GM21576 (cell line): ENCODE measurements at regions not wholly inside any gene's neighbourhood (a gene's known extent, or its start where the extent isn't known, plus 50 kb on each side); places are given as distances from the start of the nearest gene placed in this dataset.
"Not testable (repeated sequence)": the region's sequence is repeated elsewhere in the genome, so short reads cannot be mapped to it uniquely, and the experiment has no call there.

ENCODE experiments used
- ATAC-seq: cut with Tn5 transposase; IDR thresholded peaks from one replicate; pipeline ENCODE4 v1.9.1; 2021; ENCODE audit warnings: mild to moderate bottlenecking, moderate library complexity; ENCODE audit not compliant: unreplicated experiment

- ATAC-seq, result not testable (repeated sequence)
Measured at GRCh38 chr3:148525621-148526020, 172.1 kb upstream of the AGTR1 start.

- no peak for ATAC-seq
Measured at GRCh38 chr3:148528024-148528423, 169.7 kb upstream of the AGTR1 start.

GRCh38 chr3:148531836-148532235, 165.9 kb upstream of the AGTR1 start:
- ATAC-seq, result no peak

- no peak for ATAC-seq
Measured at GRCh38 chr3:148532326-148532725, 165.4 kb upstream of the AGTR1 start.

GRCh38 chr3:148532774-148533173, 164.9 kb upstream of the AGTR1 start:
- ATAC-seq, result no peak

- ATAC-seq, result no peak
Measured at GRCh38 chr3:148534089-148534988, 163.4 kb upstream of the AGTR1 start.

GRCh38 chr3:148535001-148535400, 162.7 kb upstream of the AGTR1 start:
- ATAC-seq, result no peak

- ATAC-seq, result no peak
Measured at GRCh38 chr3:148540266-148540665, 157.4 kb upstream of the AGTR1 start.

GRCh38 chr3:148540851-148541250, 156.9 kb upstream of the AGTR1 start:
- ATAC-seq, result no peak

GRCh38 chr3:148546959-148547358, 150.7 kb upstream of the AGTR1 start:
- no peak for ATAC-seq

GRCh38 chr3:148551767-148552260, 145.9 kb upstream of the AGTR1 start:
- no peak for ATAC-seq

- no peak for ATAC-seq
Measured at GRCh38 chr3:148554367-148554766, 143.3 kb upstream of the AGTR1 start.

GRCh38 chr3:148556664-148557063, 141.0 kb upstream of the AGTR1 start:
- ATAC-seq, result no peak

- ATAC-seq, result not testable (repeated sequence)
Measured at GRCh38 chr3:148577579-148577978, 120.1 kb upstream of the AGTR1 start.

- no peak for ATAC-seq
Measured at GRCh38 chr3:148582126-148582525, 115.6 kb upstream of the AGTR1 start.

GRCh38 chr3:148583793-148584192, 113.9 kb upstream of the AGTR1 start:
- no peak for ATAC-seq

GRCh38 chr3:148584438-148584837, 113.3 kb upstream of the AGTR1 start:
- no peak for ATAC-seq

- no peak for ATAC-seq
Measured at GRCh38 chr3:148585671-148586379, 111.9 kb upstream of the AGTR1 start.

GRCh38 chr3:148588291-148588690, 109.4 kb upstream of the AGTR1 start:
- no peak for ATAC-seq

- no peak for ATAC-seq
Measured at GRCh38 chr3:148591525-148591924, 106.2 kb upstream of the AGTR1 start.

GRCh38 chr3:148598619-148599018, 99.1 kb upstream of the AGTR1 start:
- no peak for ATAC-seq

GRCh38 chr3:148599481-148599880, 98.2 kb upstream of the AGTR1 start:
- no peak for ATAC-seq
